Endothelial cell of umbilical vein (primary cell): ENCODE measurements at regions not wholly inside any gene's neighbourhood (a gene's known extent, or its start where the extent isn't known, plus 50 kb on each side); places are given as distances from the start of the nearest gene placed in this dataset.

Source experiments
- BruUV-seq: library from RNA; stranded (reverse); fragments of 400-500 nt; replicated peaks from 2 replicates; lab custom pipeline; 2021; lab: Mats Ljungman, UMichigan
- CTCF ChIA-PET: fragments of 300-600, 350-600 bp; sonication (Branson Sonifier 250); formaldehyde crosslinking; loops from one replicate; lab custom pipeline; 2021; ENCODE audit warnings: antibody characterized with exemption, inconsistent platforms; lab: Charles Lee
- POLR2A ChIA-PET: fragments of 300-600, 350-600 bp; sonication (Branson Sonifier 250); formaldehyde crosslinking; loops from one replicate; lab custom pipeline; 2021; ENCODE audit warnings: antibody characterized with exemption, inconsistent platforms; lab: Charles Lee
- DNase-seq: peaks from one replicate; pipeline ENCODE4 v3.0.0-alpha.2; 2011; ENCODE audit warnings: low read depth, low spot score
- FAIRE-seq: peaks from 2 replicates; lab custom pipeline; 2011; peaks lifted over from hg19 to GRCh38; lab: Jason Lieb, UNC
- H2AFZ ChIP-seq: 2 replicates; pipeline ENCODE4 v1.6.0; 2012; ENCODE audit warnings: low read depth, low read length, control low read depth, inconsistent platforms
- H3K27ac ChIP-seq: 2 replicates; pipeline ENCODE4 v1.5.1; 2011; ENCODE audit warnings: low read depth, mild to moderate bottlenecking, control low read depth, low read length, moderate library complexity; ENCODE audit not compliant: insufficient read depth
- H3K27me3 ChIP-seq, 2 experiments: 2 replicates each; pipeline versions ENCODE4 v1.6.0 to v1.6.1; 2011; ENCODE audit warnings: low read length in 2 of 2, mixed read lengths in 1 of 2; ENCODE audit not compliant: control insufficient read depth in 2 of 2, insufficient read depth in 2 of 2
- H3K36me3 ChIP-seq, 2 experiments: 2 replicates in 1 of 2; 3 replicates in 1 of 2; pipeline ENCODE4 v1.5.1; 2011; ENCODE audit warnings: low read length in 2 of 2, mild to moderate bottlenecking in 1 of 2, moderate library complexity in 1 of 2; ENCODE audit not compliant: control insufficient read depth in 2 of 2, insufficient read depth in 2 of 2; ENCODE audit errors: extremely low read depth in 1 of 2
- H3K4me1 ChIP-seq: 3 replicates; pipeline ENCODE4 v1.5.1; 2011; ENCODE audit warnings: mild to moderate bottlenecking, low read length; ENCODE audit not compliant: control insufficient read depth, insufficient read depth; ENCODE audit errors: extremely low read depth
- H3K4me2 ChIP-seq: 2 replicates; pipeline ENCODE4 v1.6.1; 2011; ENCODE audit warnings: low read length, control low read depth, mixed read lengths; ENCODE audit not compliant: insufficient read depth
- H3K4me3 ChIP-seq, 3 experiments: fragments of 200-600 bp in 1 of 3; sonication (generic), shearing (Covaris generic) in 1 of 3; replicated peaks in 1 of 3; 2 replicates each; pipeline ENCODE4 v1.5.1; 2011 to 2016; ENCODE audit warnings: control low read depth in 3 of 3, low read length in 3 of 3, mild to moderate bottlenecking in 2 of 3, inconsistent platforms in 1 of 3, low read depth in 1 of 3, moderate library complexity in 1 of 3; ENCODE audit not compliant: insufficient read depth in 1 of 3
- H3K79me2 ChIP-seq: 2 replicates; pipeline ENCODE4 v1.6.0; 2012; ENCODE audit warnings: low read length, inconsistent platforms; ENCODE audit not compliant: control insufficient read depth, insufficient read depth
- H3K9ac ChIP-seq: replicated peaks from 2 replicates; pipeline ENCODE3; 2011; ENCODE audit warnings: low read length, control low read depth; ENCODE audit not compliant: insufficient read depth; ENCODE audit errors: extremely low read depth
- H3K9me1 ChIP-seq: replicated peaks from 3 replicates; pipeline ENCODE4 v1.6.0; 2011; ENCODE audit warnings: mild to moderate bottlenecking, low read length; ENCODE audit not compliant: control insufficient read depth, insufficient read depth; ENCODE audit errors: extremely low read depth
- H3K9me3 ChIP-seq: replicated peaks from 2 replicates; pipeline ENCODE4 v1.5.1; 2012; ENCODE audit warnings: low read length, inconsistent platforms; ENCODE audit not compliant: control insufficient read depth, insufficient read depth
- H4K20me1 ChIP-seq: replicated peaks from 2 replicates; pipeline ENCODE3; 2011; ENCODE audit warnings: mild to moderate bottlenecking, low read length; ENCODE audit not compliant: control insufficient read depth, insufficient read depth; ENCODE audit errors: extremely low read depth
- CTCF ChIP-seq, 2 donors: IDR thresholded peaks; 1 replicate in 1 of 2; 2 replicates in 1 of 2; pipeline ENCODE4 v1.5.1; 2011; ENCODE audit warnings: low read length in 2 of 2, mild to moderate bottlenecking in 2 of 2, moderate library complexity in 2 of 2, control low read depth in 1 of 2, inconsistent platforms in 1 of 2, low read depth in 1 of 2; ENCODE audit not compliant: insufficient read depth in 1 of 2; ENCODE audit errors: extremely low read depth in 1 of 2
- EZH2 ChIP-seq: IDR thresholded peaks from 2 replicates; pipeline ENCODE4 v1.6.1; 2012; ENCODE audit warnings: borderline replicate concordance, low read depth, mild to moderate bottlenecking, moderate library complexity, low read length, inconsistent platforms; ENCODE audit not compliant: severe bottlenecking
- FOS ChIP-seq: IDR thresholded peaks from 2 replicates; pipeline ENCODE4 v1.6.1; 2011; ENCODE audit warnings: mild to moderate bottlenecking, low read length, moderate library complexity, borderline replicate concordance; ENCODE audit not compliant: insufficient read depth
- GATA2 ChIP-seq: IDR thresholded peaks from 2 replicates; pipeline ENCODE4 v1.7.0; 2011; ENCODE audit warnings: low read depth, mild to moderate bottlenecking, moderate library complexity, mixed read lengths, low read length; ENCODE audit not compliant: insufficient read length, insufficient read depth
- JUN ChIP-seq: IDR thresholded peaks from 2 replicates; pipeline ENCODE4 v1.6.1; 2011; ENCODE audit warnings: borderline replicate concordance, low read depth; ENCODE audit not compliant: insufficient read length, insufficient read depth
- MAX ChIP-seq: IDR thresholded peaks from 2 replicates; pipeline ENCODE4 v1.6.1; 2011; ENCODE audit not compliant: insufficient read depth, insufficient read length
- MYC ChIP-seq: IDR thresholded peaks from one replicate; pipeline ENCODE4 v1.6.1; 2011; ENCODE audit warnings: mild to moderate bottlenecking, low read depth, low read length
- POLR2A ChIP-seq: IDR thresholded peaks from 2 replicates; pipeline ENCODE4 v1.6.1; 2012; ENCODE audit warnings: low read depth, mild to moderate bottlenecking, control low read depth, low read length
- POLR2AphosphoS5 ChIP-seq: IDR thresholded peaks from 2 replicates; pipeline ENCODE4 v1.6.1; 2012; ENCODE audit warnings: low read depth, mild to moderate bottlenecking, control low read depth, low read length, moderate library complexity; ENCODE audit not compliant: insufficient read depth
- dilution Hi-C: fragments of 300-500 bp; cut with MboI; formaldehyde crosslinking; loops from one replicate; pipeline ENCODE4 v1.15.0; 2019; ENCODE audit warnings: low sequenced_read_pairs; ENCODE audit not compliant: extremely low pct_ligation_motif_present
- intact Hi-C: fragments of 100-400 bp; cut with micrococcal nuclease; formaldehyde crosslinking; loops from one replicate; pipeline ENCODE4 v1.10.0; 2022

GRCh38 chr5:158223054-158223600 is 364.2 kb upstream of the CLINT1 start:
- H3K9me3 ChIP-seq, result no peaks in the 10 kb centered on the region
- no peaks in the 10 kb centered on the region for H3K79me2 ChIP-seq
- H3K9ac ChIP-seq, result no peak overlapping the region
- CTCF ChIA-PET, result no interaction called here
- H3K4me1 ChIP-seq, result no peaks in the 10 kb centered on the region
- DNase-seq (no peak), FAIRE-seq (no peak)
- no peaks in the 10 kb centered on the region for H3K9me1 ChIP-seq
- no peak overlapping the region for H3K27ac ChIP-seq
- no peak for TF ChIP-seq JUN
- TF ChIP-seq POLR2AphosphoS5, result no peak
- TF ChIP-seq EZH2, result no peak
- no peak for TF ChIP-seq CTCF (IDR thresholded peaks at IDR 0.05; ENCODE audit: extremely low read depth in 1 of 2, insufficient read depth in 1 of 2, low read depth in 1 of 2, low read length in 2 of 2)
- no peak for TF ChIP-seq FOS
- no peak for TF ChIP-seq GATA2
- no peak for TF ChIP-seq MYC
- no peak for TF ChIP-seq MAX
- no peak for TF ChIP-seq POLR2A
- H3K4me2 ChIP-seq, result no peak overlapping the region
- H4K20me1 ChIP-seq, result no peaks in the 10 kb centered on the region
- no peak overlapping the region for H2AFZ ChIP-seq
- POLR2A ChIA-PET, result no interaction called here
- intact Hi-C loops, result no loop called here
- H3K27me3 ChIP-seq, result no peaks in the 10 kb centered on the region
- no peaks in the 10 kb centered on the region for H3K36me3 ChIP-seq
- no peak overlapping the region for H3K4me3 ChIP-seq
- no TSS peak for BruUV-seq
- dilution Hi-C loops, result no loop called here
